HAP-1 (cell line): ENCODE measurements at regions not wholly inside any gene's neighbourhood (a gene's known extent, or its start where the extent isn't known, plus 50 kb on each side); places are given as distances from the start of the nearest gene placed in this dataset.

ENCODE experiments used
- DNase-seq, 2 experiments: peaks; one replicate each; pipeline ENCODE4 v3.0.0-alpha.2; 2016 to 2020; ENCODE audit warnings: low spot score in 2 of 2
- H3K27me3 ChIP-seq: fragments of 250-450 bp; sonication (Bioruptor Pico); 2 replicates; pipeline ENCODE4 v1.5.1; 2020; ENCODE audit warnings: low read depth, mild to moderate bottlenecking, moderate library complexity
- H3K36me3 ChIP-seq: fragments of 250-450 bp; sonication (Bioruptor Pico); replicated peaks from 2 replicates; pipeline ENCODE4 v1.5.1; 2020; ENCODE audit warnings: mild to moderate bottlenecking
- H3K4me1 ChIP-seq: fragments of 250-450 bp; sonication (Bioruptor Pico); 2 replicates; pipeline ENCODE4 v1.5.1; 2020; ENCODE audit warnings: mild to moderate bottlenecking
- H3K4me3 ChIP-seq: fragments of 250-450 bp; sonication (Bioruptor Pico); 2 replicates; pipeline ENCODE4 v1.5.1; 2020; ENCODE audit warnings: mild to moderate bottlenecking, moderate library complexity
- H3K9me3 ChIP-seq: fragments of 250-450 bp; sonication (Bioruptor Pico); 2 replicates; pipeline ENCODE4 v1.5.1; 2020; ENCODE audit warnings: mild to moderate bottlenecking, moderate library complexity
- in situ Hi-C: fragments of 300-500 bp; cut with MboI; formaldehyde crosslinking; loops from 3 replicates; pipeline ENCODE4 v1.14.3; 2020; ENCODE audit warnings: low sequenced_read_pairs, inconsistent platforms, mixed read lengths

- in situ Hi-C loops: loop anchor here (10.0 kb wide), 1 partner anchor 295 kb away; no protein-coding TSS in a partner anchor
- no peaks in the 10 kb centered on the region for H3K9me3 ChIP-seq
- H3K27me3 ChIP-seq: no peaks in the 10 kb centered on the region
- H3K4me3 ChIP-seq: no peak overlapping the region
- H3K4me1 ChIP-seq: peaks cover 66% of the 10 kb centered on the region
- DNase-seq: no peak
- H3K36me3 ChIP-seq: no peaks in the 10 kb centered on the region
These were observed 170.7 kb upstream of the EEA1 start for GRCh38 chr12:93099792-93100191.

GRCh38 chr12:93100610-93101009 is 171.5 kb upstream of the EEA1 start:
- Histone ChIP-seq H3K9me3 (no peaks in the 10 kb centered on the region), H3K4me1 (peaks cover 70% of the 10 kb centered on the region), H3K36me3 (no peaks in the 10 kb centered on the region), H3K4me3 (no peak overlapping the region), H3K27me3 (no peaks in the 10 kb centered on the region)
- peak in 1 of 2 experiments; percentile 57 for DNase-seq
- in situ Hi-C loops: loop anchor here (10.0 kb wide), 1 partner anchor 294 kb away; no protein-coding TSS in a partner anchor

GRCh38 chr12:93101367-93101766 is 172.3 kb upstream of the EEA1 start:
- no peaks in the 10 kb centered on the region for H3K9me3 ChIP-seq
- H3K4me3 ChIP-seq: no peak overlapping the region
- in situ Hi-C loops: loop anchor here (10.0 kb wide), 1 partner anchor 293 kb away; no protein-coding TSS in a partner anchor
- no peak for DNase-seq
- peaks cover 70% of the 10 kb centered on the region for H3K4me1 ChIP-seq
- H3K36me3 ChIP-seq: no peaks in the 10 kb centered on the region
- H3K27me3 ChIP-seq: no peaks in the 10 kb centered on the region

GRCh38 chr12:93102312-93102711 is 173.2 kb upstream of the EEA1 start:
- no peak for DNase-seq
- peaks cover 78% of the 10 kb centered on the region for H3K4me1 ChIP-seq
- H3K9me3 ChIP-seq: no peaks in the 10 kb centered on the region
- H3K4me3 ChIP-seq: no peak overlapping the region
- H3K27me3 ChIP-seq: no peaks in the 10 kb centered on the region
- in situ Hi-C loops: loop anchor here (10.0 kb wide), 1 partner anchor 292 kb away; no protein-coding TSS in a partner anchor
- H3K36me3 ChIP-seq: no peaks in the 10 kb centered on the region

- in situ Hi-C loops: loop anchor here (10.0 kb wide), 1 partner anchor 292 kb away; no protein-coding TSS in a partner anchor
- Histone ChIP-seq H3K36me3 (no peaks in the 10 kb centered on the region), H3K27me3 (no peaks in the 10 kb centered on the region), H3K4me3 (no peak overlapping the region), H3K4me1 (peaks cover 82% of the 10 kb centered on the region), H3K9me3 (no peaks in the 10 kb centered on the region)
- peak; percentile 66 to 98 for DNase-seq
These were observed 173.6 kb upstream of the EEA1 start for GRCh38 chr12:93102744-93103143.

- Histone ChIP-seq H3K27me3 (no peaks in the 10 kb centered on the region), H3K36me3 (no peaks in the 10 kb centered on the region), H3K9me3 (no peaks in the 10 kb centered on the region), H3K4me3 (no peak overlapping the region), H3K4me1 (peaks cover 85% of the 10 kb centered on the region)
- in situ Hi-C loops: loop anchor here (10.0 kb wide), 1 partner anchor 292 kb away; no protein-coding TSS in a partner anchor
- peak in 1 of 2 experiments; percentile 64 for DNase-seq
These were observed 174.1 kb upstream of the EEA1 start for GRCh38 chr12:93103154-93103553.

GRCh38 chr12:93104535-93104934 is 175.4 kb upstream of the EEA1 start:
- H3K27me3 ChIP-seq: no peaks in the 10 kb centered on the region
- no peaks in the 10 kb centered on the region for H3K9me3 ChIP-seq
- no peak for DNase-seq
- H3K36me3 ChIP-seq: no peaks in the 10 kb centered on the region
- in situ Hi-C loops: loop anchor here (10.0 kb wide), 1 partner anchor 290 kb away; no protein-coding TSS in a partner anchor
- H3K4me1 ChIP-seq: peaks cover 82% of the 10 kb centered on the region
- no peak overlapping the region for H3K4me3 ChIP-seq

- Histone ChIP-seq H3K4me3 (no peak overlapping the region), H3K4me1 (peaks cover 66% of the 10 kb centered on the region)
- in situ Hi-C loops: loop anchor here (10.0 kb wide), 1 partner anchor 288 kb away; no protein-coding TSS in a partner anchor
These were observed 177.8 kb upstream of the EEA1 start for GRCh38 chr12:93106910-93107309.

GRCh38 chr12:93107514-93108312 is 178.6 kb upstream of the EEA1 start:
- Histone ChIP-seq H3K27me3 (no peaks in the 10 kb centered on the region), H3K4me1 (peaks cover 60% of the 10 kb centered on the region), H3K4me3 (no peak overlapping the region), H3K9me3 (no peaks in the 10 kb centered on the region), H3K36me3 (no peaks in the 10 kb centered on the region)
- in situ Hi-C loops: loop anchor here (10.0 kb wide), 1 partner anchor 287 kb away; no protein-coding TSS in a partner anchor
- DNase-seq: peak in 1 of 2 experiments; percentile 41

More at GRCh38 chr12:93106910-93107309, 177.8 kb upstream of the EEA1 start:
- DNase-seq: no peak
- no peaks in the 10 kb centered on the region for H3K36me3 ChIP-seq
- H3K27me3 ChIP-seq: no peaks in the 10 kb centered on the region
- H3K9me3 ChIP-seq: no peaks in the 10 kb centered on the region

- Histone ChIP-seq H3K4me1 (peaks cover 48% of the 10 kb centered on the region), H3K36me3 (no peaks in the 10 kb centered on the region), H3K9me3 (no peaks in the 10 kb centered on the region), H3K4me3 (no peak overlapping the region), H3K27me3 (no peaks in the 10 kb centered on the region)
- DNase-seq: no peak
- in situ Hi-C loops: loop anchor here (10.0 kb wide), 1 partner anchor 286 kb away; no protein-coding TSS in a partner anchor
These were observed 179.9 kb upstream of the EEA1 start for GRCh38 chr12:93108985-93109384.

GRCh38 chr12:93109551-93110203 is 180.6 kb upstream of the EEA1 start:
- no peak for DNase-seq
- Histone ChIP-seq H3K9me3 (no peaks in the 10 kb centered on the region), H3K27me3 (no peaks in the 10 kb centered on the region), H3K4me3 (no peak overlapping the region), H3K4me1 (peaks cover 41% of the 10 kb centered on the region), H3K36me3 (no peaks in the 10 kb centered on the region)
- in situ Hi-C loops: loop anchor here (10.0 kb wide), 1 partner anchor 285 kb away; no protein-coding TSS in a partner anchor

GRCh38 chr12:93111773-93112172 is 182.7 kb upstream of the EEA1 start:
- Histone ChIP-seq H3K27me3 (no peaks in the 10 kb centered on the region), H3K36me3 (no peaks in the 10 kb centered on the region), H3K4me3 (no peak overlapping the region), H3K4me1 (peaks cover 32% of the 10 kb centered on the region), H3K9me3 (no peaks in the 10 kb centered on the region)
- no peak for DNase-seq
- in situ Hi-C loops: no loop called here

- in situ Hi-C loops: no loop called here
- no peak for DNase-seq
These were observed 184.4 kb upstream of the EEA1 start for GRCh38 chr12:93113317-93114006.

More at GRCh38 chr12:93113317-93114006, 184.4 kb upstream of the EEA1 start:
- H3K4me3 ChIP-seq: no peak overlapping the region
- H3K36me3 ChIP-seq: no peaks in the 10 kb centered on the region
- no peaks in the 10 kb centered on the region for H3K27me3 ChIP-seq
- H3K9me3 ChIP-seq: no peaks in the 10 kb centered on the region
- peaks cover 16% of the 10 kb centered on the region for H3K4me1 ChIP-seq
